Trophoblast cell (in vitro differentiated cells and primary cell): ENCODE measurements at regions not wholly inside any gene's neighbourhood (a gene's known extent, or its start where the extent isn't known, plus 50 kb on each side); places are given as distances from the start of the nearest gene placed in this dataset.

Source experiments
- DNase-seq, 2 donors: peaks; one replicate each; pipeline ENCODE4 v3.0.0-alpha.2; 2016
- H2AFZ ChIP-seq: 2 replicates; pipeline ENCODE4 v1.6.1; 2013; ENCODE audit warnings: low read length, moderate library complexity, mild to moderate bottlenecking; ENCODE audit not compliant: insufficient read depth, poor library complexity
- H2AK5ac ChIP-seq: 2 replicates; pipeline ENCODE4 v1.6.1; 2013; ENCODE audit warnings: mild to moderate bottlenecking, low read length
- H2BK120ac ChIP-seq: 2 replicates; pipeline ENCODE4 v1.6.1; 2013; ENCODE audit warnings: low read length, mild to moderate bottlenecking, moderate library complexity; ENCODE audit not compliant: insufficient read depth, poor library complexity
- H2BK12ac ChIP-seq: 2 replicates; pipeline ENCODE4 v1.6.1; 2013; ENCODE audit warnings: mild to moderate bottlenecking, low read length, moderate library complexity
- H2BK5ac ChIP-seq: 2 replicates; pipeline ENCODE4 v1.6.1; 2013; ENCODE audit warnings: low read length, low read depth, moderate library complexity, mild to moderate bottlenecking; ENCODE audit not compliant: poor library complexity
- H3K14ac ChIP-seq: 2 replicates; pipeline ENCODE4 v1.6.1; 2013; ENCODE audit warnings: mild to moderate bottlenecking, low read length
- H3K18ac ChIP-seq: 2 replicates; pipeline ENCODE4 v1.6.1; 2013; ENCODE audit warnings: mild to moderate bottlenecking, low read length
- H3K23ac ChIP-seq: 2 replicates; pipeline ENCODE4 v1.6.1; 2013; ENCODE audit warnings: low read length
- H3K27ac ChIP-seq: 2 replicates; pipeline ENCODE4 v1.5.1; 2013; ENCODE audit warnings: low read depth, mild to moderate bottlenecking, inconsistent platforms, low read length, moderate library complexity
- H3K27me3 ChIP-seq: 2 replicates; pipeline ENCODE4 v1.6.1; 2013; ENCODE audit warnings: inconsistent platforms, mild to moderate bottlenecking, low read length, moderate library complexity; ENCODE audit not compliant: insufficient read depth
- H3K36me3 ChIP-seq, 2 experiments: 1 replicate in 1 of 2; 2 replicates in 1 of 2; pipeline ENCODE4 v1.6.1; 2013; ENCODE audit warnings: low read length in 2 of 2, mild to moderate bottlenecking in 2 of 2, moderate library complexity in 1 of 2; ENCODE audit not compliant: insufficient read depth in 2 of 2, control insufficient read depth in 1 of 2
- H3K4ac ChIP-seq: 2 replicates; pipeline ENCODE4 v1.6.1; 2013; ENCODE audit warnings: low read depth, mild to moderate bottlenecking, low read length, moderate library complexity
- H3K4me1 ChIP-seq, 2 experiments: 1 replicate in 1 of 2; 2 replicates in 1 of 2; pipeline ENCODE4 v1.6.1; 2013; ENCODE audit warnings: low read length in 2 of 2, mild to moderate bottlenecking in 2 of 2, moderate library complexity in 1 of 2; ENCODE audit not compliant: insufficient read depth in 2 of 2, control insufficient read depth in 1 of 2
- H3K4me2 ChIP-seq: 2 replicates; pipeline ENCODE4 v1.6.1; 2013; ENCODE audit warnings: inconsistent platforms, mild to moderate bottlenecking, low read length, moderate library complexity
- H3K4me3 ChIP-seq: 2 replicates; pipeline ENCODE4 v1.5.1; 2013; ENCODE audit warnings: mild to moderate bottlenecking, low read depth, low read length, inconsistent platforms
- H3K79me1 ChIP-seq: one replicate; pipeline ENCODE4 v1.6.1; 2013; ENCODE audit warnings: low read length
- H3K79me2 ChIP-seq: 2 replicates; pipeline ENCODE4 v1.6.1; 2013; ENCODE audit warnings: low read length, mild to moderate bottlenecking; ENCODE audit not compliant: control insufficient read depth, insufficient read depth, poor library complexity
- H3K9ac ChIP-seq: 2 replicates; pipeline ENCODE4 v1.6.1; 2013; ENCODE audit warnings: mild to moderate bottlenecking, low read length
- H3K9me3 ChIP-seq: 2 replicates; pipeline ENCODE4 v1.6.1; 2013; ENCODE audit warnings: low read depth, mild to moderate bottlenecking, control low read depth, inconsistent platforms, low read length; ENCODE audit not compliant: insufficient read depth
- H4K12ac ChIP-seq: 2 replicates; pipeline ENCODE4 v1.6.1; 2013; ENCODE audit warnings: low read depth, mild to moderate bottlenecking, low read length, moderate library complexity
- H4K8ac ChIP-seq: 2 replicates; pipeline ENCODE4 v1.6.1; 2013; ENCODE audit warnings: low read depth, mild to moderate bottlenecking, low read length, moderate library complexity
- H4K91ac ChIP-seq: one replicate; pipeline ENCODE4 v1.6.1; 2013; ENCODE audit warnings: low read depth, mild to moderate bottlenecking, low read length, moderate library complexity
- WGBS: extraction: QIAGEN DNeasy Blood & Tissue Kit; methylation state at CpG from one replicate; pipeline ENCODE4 v1.1.7; 2013; ENCODE audit warnings: missing lambda C conversion rate; ENCODE audit not compliant: insufficient read length, insufficient coverage; ENCODE audit errors: extremely low coverage; 5-methylcytosine and 5-hydroxymethylcytosine counted together

DNA sequence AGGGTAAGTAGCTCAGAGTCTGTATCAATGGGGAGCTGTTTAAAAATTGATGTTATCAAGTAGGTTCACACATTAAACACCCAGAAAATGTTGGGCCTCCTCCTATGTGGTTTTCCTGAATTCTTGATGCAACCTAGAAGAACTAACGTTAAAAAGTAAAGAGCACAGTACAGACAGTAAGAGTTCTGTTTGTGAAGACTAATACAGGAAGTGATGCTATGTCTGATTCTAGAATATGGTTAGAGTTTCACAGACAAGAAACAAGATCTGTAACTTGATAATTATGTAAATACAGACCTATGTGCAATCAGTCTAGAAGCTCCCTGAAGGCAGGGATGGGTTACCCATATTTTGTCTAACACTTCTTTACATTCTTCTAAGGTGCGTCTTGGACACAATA, 214.9 kb upstream of the BTG1 start:
- H2BK120ac ChIP-seq: no peak overlapping the region
- peaks cover 4% of the 10 kb centered on the region for H3K79me1 ChIP-seq
- H2BK5ac ChIP-seq: no peak overlapping the region
- H4K8ac ChIP-seq: no peak overlapping the region
- H3K14ac ChIP-seq: no peak overlapping the region
- H3K27ac ChIP-seq: no peak overlapping the region
- H3K4ac ChIP-seq: no peak overlapping the region
- no peak overlapping the region for H3K4me3 ChIP-seq
- WGBS: no CpG with 5 or more reads among the region's 2 CpGs
- no peak overlapping the region for H4K12ac ChIP-seq
- no peak overlapping the region for H2BK12ac ChIP-seq
- no peaks in the 10 kb centered on the region for H3K9me3 ChIP-seq
- H3K4me2 ChIP-seq: no peak overlapping the region
- H3K18ac ChIP-seq: no peak overlapping the region
- DNase-seq: no peak
- H2AFZ ChIP-seq: no peak overlapping the region
- no peak overlapping the region for H3K9ac ChIP-seq
- H3K27me3 ChIP-seq: no peaks in the 10 kb centered on the region
- no peak overlapping the region for H4K91ac ChIP-seq
- H3K23ac ChIP-seq: no peak overlapping the region
- H2AK5ac ChIP-seq: no peak overlapping the region
- H3K36me3 ChIP-seq: no peaks in the 10 kb centered on the region
- H3K79me2 ChIP-seq: no peaks in the 10 kb centered on the region
- H3K4me1 ChIP-seq: peaks cover 5% of the 10 kb centered on the region in 2 experiments

DNA sequence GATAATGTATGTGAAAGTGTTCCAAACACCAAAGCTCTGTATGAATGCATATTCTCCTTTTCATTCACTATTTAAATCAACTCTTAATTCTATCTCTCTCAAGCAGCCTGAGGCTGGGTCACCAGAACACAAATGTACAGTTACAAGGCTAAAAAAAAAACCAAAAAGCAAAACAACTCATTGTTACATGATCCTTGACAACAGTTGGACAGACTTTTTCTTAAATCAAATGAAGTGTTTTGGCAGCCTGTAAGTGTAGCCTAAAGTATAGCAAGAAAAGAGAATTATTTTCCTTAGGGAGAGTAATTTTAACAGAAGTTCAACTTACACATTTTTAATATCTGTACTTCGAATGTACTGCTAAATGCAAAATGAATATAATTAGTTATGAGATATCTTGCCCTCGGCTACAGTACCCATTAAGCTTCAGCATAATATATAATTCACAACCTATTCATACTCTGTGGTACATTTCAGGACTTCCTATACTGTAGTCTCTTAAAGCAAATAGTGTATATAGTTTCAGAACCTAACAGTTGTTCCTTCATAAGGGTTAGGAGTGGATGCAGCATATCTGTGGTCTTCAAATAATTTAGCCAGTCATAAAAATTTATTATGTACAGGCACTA, 214.0 kb upstream of the BTG1 start:
- Histone ChIP-seq H2BK120ac (no peak overlapping the region), H3K4me2 (no peak overlapping the region), H3K4me3 (no peak overlapping the region), H3K79me2 (no peaks in the 10 kb centered on the region), H3K27me3 (no peaks in the 10 kb centered on the region), H3K18ac (no peak overlapping the region), H3K79me1 (peaks cover 4% of the 10 kb centered on the region), H2BK5ac (no peak overlapping the region), H3K9ac (no peak overlapping the region), H3K27ac (no peak overlapping the region), H3K9me3 (no peaks in the 10 kb centered on the region), H3K4ac (no peak overlapping the region), H4K91ac (no peak overlapping the region), H2BK12ac (no peak overlapping the region), H3K36me3 (no peaks in the 10 kb centered on the region), H3K14ac (no peak overlapping the region), H3K4me1 (peaks cover 5% of the 10 kb centered on the region in 2 experiments), H4K8ac (no peak overlapping the region), H3K23ac (no peak overlapping the region), H4K12ac (no peak overlapping the region), H2AFZ (no peak overlapping the region), H2AK5ac (no peak overlapping the region)
- WGBS: no CpG with 5 or more reads among the region's 2 CpGs
- DNase-seq: no peak

DNA sequence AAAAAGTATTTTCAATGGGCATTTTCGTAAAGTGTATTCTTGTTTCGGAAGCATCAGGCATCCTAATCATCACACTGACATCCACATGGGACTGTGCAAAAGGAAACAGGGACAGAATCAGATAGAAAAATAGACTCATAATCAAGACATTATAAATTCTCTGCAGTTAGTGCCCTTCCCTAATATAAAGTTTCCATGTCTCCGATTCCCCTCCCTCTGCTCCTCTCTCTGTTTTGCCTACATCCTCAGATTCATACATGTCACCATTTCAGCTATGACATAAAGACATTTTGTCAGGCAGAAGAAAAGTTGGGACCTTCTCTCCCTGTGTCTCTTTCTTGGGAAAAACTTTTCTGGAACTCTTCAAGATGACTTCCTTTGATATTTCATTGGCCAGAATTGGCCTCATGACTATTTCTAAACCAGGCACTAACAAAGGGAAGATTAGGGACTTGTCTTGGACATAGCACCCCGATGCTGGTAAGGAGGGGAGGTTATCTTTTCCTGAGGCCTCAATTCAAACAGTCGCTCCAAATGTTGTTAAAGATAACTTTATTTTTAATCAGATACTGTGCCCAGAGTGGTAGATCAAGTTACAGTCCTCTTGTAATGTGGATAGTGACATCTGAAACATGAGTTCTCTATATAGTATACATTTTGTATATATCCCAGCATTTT, 212.1 kb upstream of the BTG1 start:
- Histone ChIP-seq H2BK12ac (no peak overlapping the region), H3K23ac (no peak overlapping the region), H3K4ac (no peak overlapping the region), H2BK120ac (no peak overlapping the region), H3K4me3 (no peak overlapping the region), H2BK5ac (no peak overlapping the region), H3K4me2 (no peak overlapping the region), H3K27me3 (no peaks in the 10 kb centered on the region), H4K91ac (no peak overlapping the region), H3K4me1 (no peaks in the 10 kb centered on the region), H3K27ac (no peak overlapping the region), H2AK5ac (no peak overlapping the region), H3K9ac (no peak overlapping the region), H3K36me3 (no peaks in the 10 kb centered on the region), H3K79me2 (no peaks in the 10 kb centered on the region), H3K79me1 (no peaks in the 10 kb centered on the region), H4K12ac (no peak overlapping the region), H2AFZ (no peak overlapping the region), H3K18ac (no peak overlapping the region), H4K8ac (no peak overlapping the region), H3K14ac (no peak overlapping the region), H3K9me3 (no peaks in the 10 kb centered on the region)
- no CpG with 5 or more reads among the region's 5 CpGs for WGBS
- DNase-seq: no peak

DNA sequence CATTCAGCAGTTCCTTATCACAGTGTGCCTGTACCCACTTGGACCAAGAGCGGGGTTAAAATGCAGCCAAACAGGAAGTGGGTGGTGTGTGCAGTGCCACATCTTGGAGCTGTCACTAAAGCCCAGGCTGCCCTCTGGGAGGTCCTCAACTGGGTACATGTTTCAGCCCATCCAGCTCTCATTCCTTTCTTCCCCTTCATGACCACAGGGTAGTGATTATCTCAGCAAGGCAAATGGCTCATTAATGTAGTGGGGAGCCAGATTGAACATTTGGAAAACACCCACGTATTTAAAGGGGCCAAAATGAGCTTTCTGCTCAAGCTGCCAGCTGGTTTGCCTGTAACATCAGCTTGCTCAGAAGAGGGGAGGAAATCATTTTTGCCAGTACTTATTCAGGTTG, 210.8 kb upstream of the BTG1 start:
- Histone ChIP-seq H2AFZ (no peak overlapping the region), H4K8ac (no peak overlapping the region), H3K9me3 (no peaks in the 10 kb centered on the region), H3K23ac (no peak overlapping the region), H3K4me1 (no peaks in the 10 kb centered on the region), H4K12ac (no peak overlapping the region), H2AK5ac (no peak overlapping the region), H3K27ac (no peak overlapping the region), H3K27me3 (no peaks in the 10 kb centered on the region), H3K14ac (no peak overlapping the region), H3K79me2 (no peaks in the 10 kb centered on the region), H3K4me3 (no peak overlapping the region), H3K4ac (no peak overlapping the region), H3K18ac (no peak overlapping the region), H3K4me2 (no peak overlapping the region), H2BK5ac (no peak overlapping the region), H4K91ac (no peak overlapping the region), H3K79me1 (no peaks in the 10 kb centered on the region), H3K9ac (no peak overlapping the region), H2BK120ac (no peak overlapping the region), H2BK12ac (no peak overlapping the region), H3K36me3 (no peaks in the 10 kb centered on the region)
- no CpG with 5 or more reads among the region's 2 CpGs for WGBS
- no peak for DNase-seq
